Tibial artery (tissue), 4 donors: ENCODE measurements at regions not wholly inside any gene's neighbourhood (a gene's known extent, or its start where the extent isn't known, plus 50 kb on each side); places are given as distances from the start of the nearest gene placed in this dataset.

Source experiments
- DNase-seq, 2 donors: peaks; one replicate each; pipeline ENCODE4 v3.0.0-alpha.2; 2019
- H3K27ac ChIP-seq, 2 donors: fragments of 200-600 bp; sonication (generic) in 1 of 2; 1 replicate in 1 of 2; 2 replicates in 1 of 2; pipeline ENCODE4 v1.5.1; 2018 to 2019; ENCODE audit warnings: mild to moderate bottlenecking in 1 of 2
- H3K27me3 ChIP-seq, 2 donors: fragments of 200-600 bp; sonication (generic) in 1 of 2; one replicate each; pipeline versions ENCODE4 v1.5.1 to v1.6.0; 2016 to 2019
- H3K36me3 ChIP-seq, 3 donors: fragments of 200-600 bp; sonication (generic) in 2 of 3; one replicate each; pipeline ENCODE4 v1.5.1; 2016 to 2019; ENCODE audit warnings: mild to moderate bottlenecking in 2 of 3
- H3K4me1 ChIP-seq, 4 donors: fragments of 200-600 bp; sonication (generic) in 2 of 4; 1 replicate in 3 of 4; 2 replicates in 1 of 4; pipeline ENCODE4 v1.5.1; 2016 to 2019
- H3K4me3 ChIP-seq, 2 donors: fragments of 200-600 bp; sonication (generic) in 1 of 2; 1 replicate in 1 of 2; 2 replicates in 1 of 2; pipeline ENCODE4 v1.5.1; 2018 to 2019; ENCODE audit warnings: mild to moderate bottlenecking in 2 of 2
- H3K9me3 ChIP-seq, 3 donors: fragments of 200-600 bp; sonication (generic) in 1 of 3; one replicate each; pipeline ENCODE4 v1.5.1; 2016 to 2019
- intact Hi-C: fragments of 100-400 bp; cut with DNase I; formaldehyde crosslinking; loops from one replicate; pipeline ENCODE4 v1.15.0; 2023; ENCODE audit warnings: low total_unique reads
- TF ChIP-seq, protein P1 (sequence below), 2 experiments: fragments of 200-600 bp in 1 of 2; fragments of 450-650 bp in 1 of 2; IDR thresholded peaks; one replicate each; pipeline ENCODE4 v1.5.1; 2017 to 2019; ENCODE audit warnings: antibody characterized with exemption in 2 of 2, mild to moderate bottlenecking in 1 of 2, moderate library complexity in 1 of 2

DNA sequence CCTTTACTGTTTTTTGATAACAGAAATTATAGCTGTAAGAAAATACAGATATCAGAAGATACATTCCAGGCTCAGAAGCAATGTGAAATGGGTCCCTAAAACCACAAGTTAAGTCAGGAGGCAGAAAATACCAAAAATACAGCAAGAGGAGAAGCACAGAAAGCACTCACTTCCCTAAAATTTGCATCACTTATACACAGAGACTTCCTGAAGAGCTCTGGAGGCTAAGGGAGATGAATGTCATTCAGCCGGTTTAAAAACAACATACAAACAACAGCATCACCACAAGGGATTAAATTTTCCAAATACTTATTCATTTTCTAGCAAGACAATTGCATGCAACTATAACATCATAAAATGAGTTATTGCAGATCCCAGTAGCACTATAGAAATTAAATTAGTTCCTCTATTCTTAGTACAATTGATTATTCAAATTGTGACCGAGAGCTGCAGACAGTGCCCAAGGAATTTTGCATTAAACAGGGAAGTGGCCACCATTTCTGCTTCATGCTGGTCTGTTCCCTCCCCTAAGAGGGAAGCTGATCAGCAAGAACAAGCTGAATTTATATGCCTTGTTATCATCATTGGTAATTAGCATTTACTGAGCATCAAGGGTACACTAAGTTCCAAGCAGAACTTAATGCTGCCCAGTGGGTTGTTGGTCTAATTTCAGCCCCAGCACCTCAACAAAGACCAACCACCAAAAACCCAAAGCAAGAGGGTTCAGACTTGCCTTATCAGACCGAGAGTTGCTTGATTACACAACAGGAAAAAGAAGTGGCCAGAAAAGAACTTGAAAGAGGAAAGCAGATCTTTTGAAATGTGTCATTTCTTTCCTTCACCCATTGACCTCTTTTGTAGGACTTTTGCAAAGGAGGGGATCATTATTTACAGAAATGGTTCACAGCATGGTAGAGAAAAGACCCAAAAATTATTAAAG lies 140.7 kb downstream of the KCTD12 start:
- no peak overlapping the region for H3K27ac ChIP-seq
- TF ChIP-seq, protein P1, sequence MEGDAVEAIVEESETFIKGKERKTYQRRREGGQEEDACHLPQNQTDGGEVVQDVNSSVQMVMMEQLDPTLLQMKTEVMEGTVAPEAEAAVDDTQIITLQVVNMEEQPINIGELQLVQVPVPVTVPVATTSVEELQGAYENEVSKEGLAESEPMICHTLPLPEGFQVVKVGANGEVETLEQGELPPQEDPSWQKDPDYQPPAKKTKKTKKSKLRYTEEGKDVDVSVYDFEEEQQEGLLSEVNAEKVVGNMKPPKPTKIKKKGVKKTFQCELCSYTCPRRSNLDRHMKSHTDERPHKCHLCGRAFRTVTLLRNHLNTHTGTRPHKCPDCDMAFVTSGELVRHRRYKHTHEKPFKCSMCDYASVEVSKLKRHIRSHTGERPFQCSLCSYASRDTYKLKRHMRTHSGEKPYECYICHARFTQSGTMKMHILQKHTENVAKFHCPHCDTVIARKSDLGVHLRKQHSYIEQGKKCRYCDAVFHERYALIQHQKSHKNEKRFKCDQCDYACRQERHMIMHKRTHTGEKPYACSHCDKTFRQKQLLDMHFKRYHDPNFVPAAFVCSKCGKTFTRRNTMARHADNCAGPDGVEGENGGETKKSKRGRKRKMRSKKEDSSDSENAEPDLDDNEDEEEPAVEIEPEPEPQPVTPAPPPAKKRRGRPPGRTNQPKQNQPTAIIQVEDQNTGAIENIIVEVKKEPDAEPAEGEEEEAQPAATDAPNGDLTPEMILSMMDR (IDR thresholded peaks at IDR 0.05) = no peak
- H3K4me1 ChIP-seq = no peaks in the 10 kb centered on the region
- H3K9me3 ChIP-seq = peaks cover 0 to 7% (median 5%) of the 10 kb centered on the region in 3 donors
- intact Hi-C loops = no loop called here
- no peaks in the 10 kb centered on the region for H3K27me3 ChIP-seq
- no peak for DNase-seq
- no peak overlapping the region for H3K4me3 ChIP-seq
- H3K36me3 ChIP-seq = no peaks in the 10 kb centered on the region

DNA sequence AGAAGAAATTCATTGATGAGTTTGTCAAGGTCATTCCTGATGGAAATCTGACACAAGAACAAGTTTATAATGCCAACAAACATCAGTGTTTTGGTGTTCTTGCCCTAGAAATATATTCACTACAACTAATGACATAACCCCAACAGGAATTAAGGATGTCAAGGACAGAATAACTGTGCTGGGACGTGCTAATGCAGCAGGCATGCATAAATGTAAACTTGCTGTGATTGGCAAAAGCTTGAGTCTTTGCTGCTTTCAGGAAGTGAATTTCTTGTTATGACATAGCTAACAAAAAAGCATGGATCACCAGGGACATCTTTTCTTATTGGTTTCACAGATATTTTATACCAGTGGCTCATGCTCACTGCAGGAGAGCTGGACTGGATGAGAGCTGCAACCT lies 144.6 kb downstream of the KCTD12 start:
- Histone ChIP-seq H3K4me1 (no peaks in the 10 kb centered on the region), H3K4me3 (no peak overlapping the region), H3K36me3 (no peaks in the 10 kb centered on the region), H3K9me3 (peaks cover 0 to 7% (median 5%) of the 10 kb centered on the region in 3 donors), H3K27ac (no peak overlapping the region), H3K27me3 (no peaks in the 10 kb centered on the region)
- DNase-seq = no peak
- TF ChIP-seq, protein P1 (IDR thresholded peaks at IDR 0.05) = no peak
- intact Hi-C loops = no loop called here

DNA sequence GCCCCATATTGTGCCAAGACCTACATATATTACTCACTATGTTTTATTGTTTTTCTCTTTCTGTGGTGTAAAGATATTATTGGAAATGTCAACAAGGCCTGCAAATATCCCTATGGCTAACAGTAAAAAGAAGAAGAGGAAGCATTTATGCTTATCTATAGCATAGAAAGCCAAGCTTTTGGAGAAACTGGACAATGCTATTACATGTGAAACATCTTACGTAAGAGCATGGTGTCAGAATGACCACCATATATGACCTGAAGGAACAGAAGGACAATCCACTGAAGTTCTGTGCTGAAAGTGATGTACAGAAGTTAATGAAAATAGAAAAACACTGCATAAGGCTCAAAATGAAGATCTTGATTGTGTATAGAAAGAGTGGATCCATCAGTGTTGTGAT lies 145.2 kb downstream of the KCTD12 start:
- Histone ChIP-seq H3K36me3 (no peaks in the 10 kb centered on the region), H3K27ac (no peak overlapping the region), H3K4me3 (no peak overlapping the region), H3K4me1 (no peaks in the 10 kb centered on the region), H3K9me3 (peaks cover 0 to 7% (median 5%) of the 10 kb centered on the region in 3 donors), H3K27me3 (no peaks in the 10 kb centered on the region)
- intact Hi-C loops = no loop called here
- DNase-seq = no peak
- TF ChIP-seq, protein P1 (IDR thresholded peaks at IDR 0.05) = no peak

DNA sequence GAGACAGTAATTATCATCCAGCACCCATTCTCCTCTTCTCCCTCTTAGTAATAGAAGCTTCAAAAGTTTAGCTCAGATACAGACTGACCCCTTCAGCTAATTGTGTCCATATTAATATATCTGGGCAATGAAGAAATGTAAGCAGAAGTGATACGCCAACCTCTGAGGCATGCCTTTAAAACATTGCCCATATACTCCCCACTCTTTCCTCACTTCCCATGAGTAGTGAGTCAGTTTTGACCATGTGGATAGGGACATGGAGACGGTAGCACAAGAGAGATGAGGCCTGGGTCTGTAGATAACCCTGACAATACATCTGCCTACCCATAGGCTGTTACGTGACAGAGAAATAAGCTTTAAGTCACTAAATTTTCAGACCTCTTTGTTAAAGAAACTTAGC lies 147.6 kb downstream of the KCTD12 start:
- no peaks in the 10 kb centered on the region for H3K4me1 ChIP-seq
- H3K9me3 ChIP-seq = peaks cover 0 to 7% (median 5%) of the 10 kb centered on the region in 3 donors
- DNase-seq = no peak
- H3K36me3 ChIP-seq = no peaks in the 10 kb centered on the region
- intact Hi-C loops = no loop called here
- TF ChIP-seq, protein P1 (IDR thresholded peaks at IDR 0.05) = no peak
- no peak overlapping the region for H3K4me3 ChIP-seq
- H3K27ac ChIP-seq = no peak overlapping the region
- no peaks in the 10 kb centered on the region for H3K27me3 ChIP-seq

DNA sequence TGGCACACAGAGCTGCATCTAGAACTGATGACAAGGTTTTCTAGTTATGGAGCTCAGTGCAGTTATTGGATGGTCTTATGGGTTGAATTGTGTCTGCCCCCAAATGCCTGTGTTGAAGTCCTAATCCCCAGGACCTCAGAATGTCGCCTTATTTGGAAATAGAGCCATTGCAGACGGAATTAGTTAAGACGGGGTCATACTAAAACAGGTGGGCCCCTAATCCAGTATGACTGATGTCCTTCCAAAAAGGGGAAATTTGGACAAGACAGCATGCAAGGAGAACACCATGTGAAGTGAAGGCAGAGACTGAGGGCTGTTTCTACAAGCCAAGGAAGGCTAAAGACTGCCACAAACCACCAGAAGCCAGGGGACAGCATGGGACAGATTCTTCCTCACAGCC lies 148.7 kb downstream of the KCTD12 start:
- no peak overlapping the region for H3K27ac ChIP-seq
- peaks cover 0 to 7% (median 5%) of the 10 kb centered on the region in 3 donors for H3K9me3 ChIP-seq
- TF ChIP-seq, protein P1 (IDR thresholded peaks at IDR 0.05) = no peak
- no peaks in the 10 kb centered on the region for H3K27me3 ChIP-seq
- no peaks in the 10 kb centered on the region for H3K36me3 ChIP-seq
- no peak for DNase-seq
- H3K4me3 ChIP-seq = no peak overlapping the region
- intact Hi-C loops = no loop called here
- H3K4me1 ChIP-seq = no peaks in the 10 kb centered on the region
